ENCODE measurements at regions not wholly inside any gene's neighbourhood (a gene's known extent, or its start where the extent isn't known, plus 50 kb on each side); places are given as distances from the start of the nearest gene placed in this dataset.
A peak's percentile ranks its signal among the peaks of the same experiment; 100 is the strongest.

DNA sequence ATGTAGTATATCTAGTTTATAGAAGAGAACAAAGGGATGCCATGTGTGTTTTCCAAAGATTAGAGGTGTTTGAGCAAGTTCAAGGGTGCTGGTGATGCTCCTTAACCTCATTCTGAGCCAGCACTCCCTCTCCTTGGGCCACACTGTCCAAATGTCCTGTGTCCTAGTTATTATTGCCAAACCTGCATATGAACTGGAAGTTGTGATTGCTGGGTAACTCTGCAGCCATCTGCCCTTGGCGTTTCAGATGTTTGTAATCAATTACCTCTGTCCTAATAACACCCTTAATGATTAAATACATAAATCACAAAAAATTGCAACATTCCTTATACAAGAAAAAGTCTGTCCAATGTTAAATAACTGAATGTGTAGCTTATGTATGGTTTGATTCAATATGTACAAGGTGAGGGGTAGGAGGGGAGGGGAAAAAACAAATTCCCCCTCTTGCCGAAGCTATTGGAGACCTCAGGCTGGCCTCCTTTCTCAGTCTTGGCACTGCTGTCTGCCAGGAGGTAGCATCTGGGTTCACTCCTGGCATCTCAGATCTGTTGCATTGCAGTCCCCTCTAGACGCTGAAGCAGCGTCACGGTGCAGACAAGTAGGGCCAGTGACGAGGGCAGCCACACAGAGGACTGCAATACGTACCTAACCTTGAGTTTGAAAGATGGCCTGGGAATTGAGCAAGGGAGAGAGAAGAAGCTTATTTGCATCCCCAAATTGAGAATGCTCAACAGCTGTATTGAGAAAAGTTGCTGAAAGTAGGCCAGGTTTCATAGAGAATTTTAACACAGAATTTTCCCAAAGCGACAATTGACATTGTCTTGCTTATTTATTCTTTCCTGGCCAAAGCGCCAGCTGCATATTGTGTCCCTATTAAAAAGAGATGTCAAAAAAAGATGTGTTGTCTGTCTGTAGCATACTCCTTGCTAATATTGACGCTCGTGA lies 89.6 kb upstream of the ARHGAP32 start:
- TF ChIP-seq, protein P1, sequence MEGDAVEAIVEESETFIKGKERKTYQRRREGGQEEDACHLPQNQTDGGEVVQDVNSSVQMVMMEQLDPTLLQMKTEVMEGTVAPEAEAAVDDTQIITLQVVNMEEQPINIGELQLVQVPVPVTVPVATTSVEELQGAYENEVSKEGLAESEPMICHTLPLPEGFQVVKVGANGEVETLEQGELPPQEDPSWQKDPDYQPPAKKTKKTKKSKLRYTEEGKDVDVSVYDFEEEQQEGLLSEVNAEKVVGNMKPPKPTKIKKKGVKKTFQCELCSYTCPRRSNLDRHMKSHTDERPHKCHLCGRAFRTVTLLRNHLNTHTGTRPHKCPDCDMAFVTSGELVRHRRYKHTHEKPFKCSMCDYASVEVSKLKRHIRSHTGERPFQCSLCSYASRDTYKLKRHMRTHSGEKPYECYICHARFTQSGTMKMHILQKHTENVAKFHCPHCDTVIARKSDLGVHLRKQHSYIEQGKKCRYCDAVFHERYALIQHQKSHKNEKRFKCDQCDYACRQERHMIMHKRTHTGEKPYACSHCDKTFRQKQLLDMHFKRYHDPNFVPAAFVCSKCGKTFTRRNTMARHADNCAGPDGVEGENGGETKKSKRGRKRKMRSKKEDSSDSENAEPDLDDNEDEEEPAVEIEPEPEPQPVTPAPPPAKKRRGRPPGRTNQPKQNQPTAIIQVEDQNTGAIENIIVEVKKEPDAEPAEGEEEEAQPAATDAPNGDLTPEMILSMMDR (IDR thresholded peaks at IDR 0.05) = no peak
- TF ChIP-seq POLR2AphosphoS5 (IDR thresholded peaks at IDR 0.05) (no peak), POLR2A (IDR thresholded peaks at IDR 0.05) (no peak)
- DNase-seq (ENCODE audit: low spot score) = no peak
- 89% methylated on average over 11 of the region's 11 CpGs for WGBS

GRCh38 chr11:129280027-129280811 lies 88.1 kb upstream of the ARHGAP32 start:
- no peaks in the 10 kb centered on the region for H3K4me1 ChIP-seq (replicated peaks)
- no peaks in the 10 kb centered on the region for H3K36me3 ChIP-seq
- DNase-seq (ENCODE audit: low spot score) = no peak
- 56% methylated on average over 16 of the region's 16 CpGs for WGBS
- H3K4me3 ChIP-seq = peak overlapping the region; percentile 52 to 56
- H3K27ac ChIP-seq = no peak overlapping the region
- intact Hi-C loops (cut with DNase I) = no loop called here
- H3K27me3 ChIP-seq (replicated peaks; ENCODE audit: insufficient read depth) = no peaks in the 10 kb centered on the region
- no peak for TF ChIP-seq POLR2AphosphoS5 (IDR thresholded peaks at IDR 0.05)
- TF ChIP-seq, protein P1 (IDR thresholded peaks at IDR 0.05) = no peak
- no peak for TF ChIP-seq POLR2A (IDR thresholded peaks at IDR 0.05)
- H3K9me3 ChIP-seq = no peaks in the 10 kb centered on the region

More for the DNA sequence above, 89.6 kb upstream of the ARHGAP32 start:
- intact Hi-C loops (cut with DNase I) = no loop called here
- no peaks in the 10 kb centered on the region for H3K4me1 ChIP-seq (replicated peaks)
- H3K9me3 ChIP-seq = no peaks in the 10 kb centered on the region
- H3K27me3 ChIP-seq (replicated peaks; ENCODE audit: insufficient read depth) = no peaks in the 10 kb centered on the region
- no peak overlapping the region for H3K4me3 ChIP-seq
- H3K27ac ChIP-seq = no peak overlapping the region
- no peaks in the 10 kb centered on the region for H3K36me3 ChIP-seq

DNA sequence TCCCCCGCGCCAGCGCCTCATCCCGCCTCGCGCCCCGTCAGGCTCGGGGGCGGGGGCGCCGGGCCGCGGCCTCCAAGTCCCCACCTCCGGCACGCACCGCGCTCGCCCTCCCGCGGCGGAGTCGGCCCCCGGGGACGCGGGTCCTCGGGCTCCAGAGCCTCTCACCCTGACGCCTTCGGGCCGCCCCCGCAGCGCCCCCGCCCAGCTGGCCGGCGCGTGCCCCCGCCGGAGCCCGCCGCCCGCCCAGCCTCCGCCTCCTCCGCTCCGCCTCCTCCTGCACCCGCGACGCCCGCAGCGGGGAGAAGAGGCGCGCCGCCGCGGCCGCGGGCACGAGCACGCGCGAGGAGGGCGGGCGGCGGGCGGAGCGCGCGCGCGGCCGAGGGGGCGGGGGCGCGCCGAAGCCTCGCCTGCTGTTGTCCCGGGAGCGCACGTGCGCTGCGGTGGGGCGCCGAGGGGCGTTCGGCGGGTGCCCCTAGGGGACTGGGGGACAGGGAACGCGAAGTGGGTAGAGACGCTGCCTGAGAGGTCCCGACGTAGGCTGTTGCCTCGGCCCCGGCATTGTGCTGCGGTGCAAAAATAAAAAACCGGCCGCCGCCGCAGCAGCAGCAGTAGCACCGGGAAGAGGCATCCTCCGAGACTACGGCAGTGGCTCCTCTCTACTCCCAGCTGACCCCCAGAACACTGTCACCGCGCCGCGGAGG lies 87.4 kb upstream of the ARHGAP32 start:
- H3K4me1 ChIP-seq (replicated peaks) = no peaks in the 10 kb centered on the region
- H3K27me3 ChIP-seq (replicated peaks; ENCODE audit: insufficient read depth) = no peaks in the 10 kb centered on the region
- no peaks in the 10 kb centered on the region for H3K36me3 ChIP-seq
- peak overlapping the region; percentile 52 to 56 for H3K4me3 ChIP-seq
- H3K9me3 ChIP-seq = no peaks in the 10 kb centered on the region
- DNase-seq (ENCODE audit: low spot score) = peak; percentile 63
- no peak for TF ChIP-seq POLR2AphosphoS5 (IDR thresholded peaks at IDR 0.05)
- no peak for TF ChIP-seq POLR2A (IDR thresholded peaks at IDR 0.05)
- TF ChIP-seq, protein P1 (IDR thresholded peaks at IDR 0.05) = no peak
- H3K27ac ChIP-seq = no peak overlapping the region
- under 1% methylated on average over 63 of the region's 103 CpGs for WGBS
- intact Hi-C loops (cut with DNase I) = no loop called here

DNA sequence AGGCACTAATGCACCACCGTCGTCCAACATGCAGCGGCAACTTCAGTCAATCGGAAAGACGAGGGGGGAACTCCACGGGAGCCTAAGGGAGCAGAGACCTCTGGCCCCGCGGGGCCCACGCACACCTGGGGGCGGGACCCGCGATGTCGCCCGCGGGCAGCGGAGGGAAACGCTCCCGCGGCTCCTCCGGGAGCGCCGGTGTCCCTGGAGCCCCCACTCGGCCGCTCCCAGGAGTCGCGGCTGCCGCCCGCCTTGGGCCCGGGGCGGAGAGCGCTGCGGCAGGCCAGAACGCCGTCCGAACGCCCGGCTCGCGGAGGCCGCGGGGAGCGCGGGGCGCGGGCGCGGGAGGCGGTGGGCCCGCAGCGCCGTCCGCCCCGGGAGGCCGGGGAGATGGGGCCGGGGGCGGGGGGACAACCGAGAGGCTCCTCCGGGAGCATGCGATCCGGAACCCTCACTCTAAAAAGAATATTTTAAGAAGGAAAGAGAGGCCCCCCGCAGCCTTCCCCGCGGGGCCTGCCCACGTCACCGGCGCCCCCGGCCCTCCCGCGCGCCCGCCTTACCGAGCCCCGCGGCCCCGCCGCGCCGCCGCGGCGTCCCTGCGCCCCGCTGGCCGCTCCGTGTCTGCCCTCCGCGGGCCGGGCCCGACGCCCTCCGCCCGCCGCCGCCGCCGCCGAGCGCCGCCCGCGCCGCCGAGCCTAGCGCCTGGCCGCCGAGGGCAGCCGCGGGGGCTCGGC lies 86.6 kb upstream of the ARHGAP32 start:
- no peaks in the 10 kb centered on the region for H3K4me1 ChIP-seq (replicated peaks)
- DNase-seq (ENCODE audit: low spot score) = no peak

More for the DNA sequence above, 86.6 kb upstream of the ARHGAP32 start:
- 1% methylated on average over 87 of the region's 109 CpGs for WGBS
- H3K27ac ChIP-seq = peak overlapping the region in 1 of 2 donors; percentile 50
- no peaks in the 10 kb centered on the region for H3K9me3 ChIP-seq
- no peaks in the 10 kb centered on the region for H3K36me3 ChIP-seq
- no peaks in the 10 kb centered on the region for H3K27me3 ChIP-seq (replicated peaks; ENCODE audit: insufficient read depth)
- peak overlapping the region; percentile 52 to 56 for H3K4me3 ChIP-seq
- TF ChIP-seq POLR2AphosphoS5 (IDR thresholded peaks at IDR 0.05) = no peak
- no peak for TF ChIP-seq POLR2A (IDR thresholded peaks at IDR 0.05)
- TF ChIP-seq, protein P1 (IDR thresholded peaks at IDR 0.05) = no peak
- intact Hi-C loops (cut with DNase I) = no loop called here

Data from prostate gland (tissue), 2 donors.